ENCODE measurements at regions not wholly inside any gene's neighbourhood (a gene's known extent, or its start where the extent isn't known, plus 50 kb on each side); places are given as distances from the start of the nearest gene placed in this dataset.

- Histone ChIP-seq H3K27me3 (ENCODE audit: insufficient read depth, low read depth) (no peaks in the 10 kb centered on the region), H3K9me3 (ENCODE audit: insufficient read depth, low read depth) (no peaks in the 10 kb centered on the region), H3K4me2 (no peak overlapping the region), H3K36me3 (ENCODE audit: low read depth) (no peaks in the 10 kb centered on the region), H3K79me2 (ENCODE audit: low read depth) (no peaks in the 10 kb centered on the region), H2AFZ (no peak overlapping the region), H3F3A (ENCODE audit: insufficient read depth, low read depth) (no peaks in the 10 kb centered on the region), H4K20me1 (ENCODE audit: insufficient read depth) (no peaks in the 10 kb centered on the region), H3K27ac (no peak overlapping the region), H3K4me3 (no peak overlapping the region), H3K9me2 (ENCODE audit: insufficient read depth) (no peaks in the 10 kb centered on the region), H3K4me1 (replicated peaks; ENCODE audit: insufficient read depth) (no peaks in the 10 kb centered on the region)
- no peak for DNase-seq
- TF ChIP-seq CTCF (conservative IDR thresholded peaks at IDR 0.05): no peak
- no peak for TF ChIP-seq EZH2 (IDR thresholded peaks at IDR 0.05; ENCODE audit: low read depth)
- POLR2A ChIA-PET (ENCODE audit: unreplicated experiment): no interaction called here
- intact Hi-C loops (cut with micrococcal nuclease; ENCODE audit: unreplicated experiment): no loop called here
- CTCF ChIA-PET: no interaction called here
- no TSS peak for BruUV-seq (replicated peaks)
Measured at GRCh38 chr18:25409971-25410370, 58.0 kb upstream of the ZNF521 start.

GRCh38 chr18:25408293-25408692 lies 56.3 kb upstream of the ZNF521 start:
- no peak for DNase-seq
- Histone ChIP-seq H3K36me3 (ENCODE audit: low read depth) (no peaks in the 10 kb centered on the region), H3K4me3 (no peak overlapping the region), H2AFZ (no peak overlapping the region), H3K4me1 (replicated peaks; ENCODE audit: insufficient read depth) (no peaks in the 10 kb centered on the region), H3K9me2 (ENCODE audit: insufficient read depth) (no peaks in the 10 kb centered on the region), H3F3A (ENCODE audit: insufficient read depth, low read depth) (no peaks in the 10 kb centered on the region), H3K27ac (no peak overlapping the region), H3K27me3 (ENCODE audit: insufficient read depth, low read depth) (no peaks in the 10 kb centered on the region), H4K20me1 (ENCODE audit: insufficient read depth) (no peaks in the 10 kb centered on the region), H3K4me2 (no peak overlapping the region), H3K79me2 (ENCODE audit: low read depth) (no peaks in the 10 kb centered on the region), H3K9me3 (ENCODE audit: insufficient read depth, low read depth) (no peaks in the 10 kb centered on the region)
- ChIA-PET POLR2A (ENCODE audit: unreplicated experiment) (no interaction called here), CTCF (no interaction called here)
- TF ChIP-seq CTCF (conservative IDR thresholded peaks at IDR 0.05) (no peak), EZH2 (IDR thresholded peaks at IDR 0.05; ENCODE audit: low read depth) (no peak)
- BruUV-seq (replicated peaks): no TSS peak
- intact Hi-C loops (cut with micrococcal nuclease; ENCODE audit: unreplicated experiment): no loop called here

All from PC-9 (cell line).